ENCODE measurements at regions not wholly inside any gene's neighbourhood (a gene's known extent, or its start where the extent isn't known, plus 50 kb on each side); places are given as distances from the start of the nearest gene placed in this dataset.

DNA sequence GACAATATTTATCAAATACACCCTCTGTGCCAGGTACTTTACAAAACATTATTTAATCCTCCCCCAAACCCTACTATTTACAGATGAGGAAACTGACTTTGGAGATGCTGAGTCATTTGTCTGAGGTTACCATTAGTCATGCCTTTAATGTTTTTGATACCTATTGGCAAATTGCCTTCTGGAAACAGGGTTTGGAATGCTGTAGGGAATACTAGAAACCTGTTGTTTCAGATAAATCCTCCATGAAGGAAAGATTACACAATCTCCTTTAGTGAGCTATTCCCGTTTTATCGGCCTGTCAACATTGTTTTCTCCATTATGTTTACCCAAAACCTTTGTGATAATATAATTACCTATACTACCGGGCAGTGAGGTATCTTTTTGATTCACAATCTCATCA is 93.6 kb upstream of the ADGRF1 start (continued):
- TF ChIP-seq, protein P1, sequence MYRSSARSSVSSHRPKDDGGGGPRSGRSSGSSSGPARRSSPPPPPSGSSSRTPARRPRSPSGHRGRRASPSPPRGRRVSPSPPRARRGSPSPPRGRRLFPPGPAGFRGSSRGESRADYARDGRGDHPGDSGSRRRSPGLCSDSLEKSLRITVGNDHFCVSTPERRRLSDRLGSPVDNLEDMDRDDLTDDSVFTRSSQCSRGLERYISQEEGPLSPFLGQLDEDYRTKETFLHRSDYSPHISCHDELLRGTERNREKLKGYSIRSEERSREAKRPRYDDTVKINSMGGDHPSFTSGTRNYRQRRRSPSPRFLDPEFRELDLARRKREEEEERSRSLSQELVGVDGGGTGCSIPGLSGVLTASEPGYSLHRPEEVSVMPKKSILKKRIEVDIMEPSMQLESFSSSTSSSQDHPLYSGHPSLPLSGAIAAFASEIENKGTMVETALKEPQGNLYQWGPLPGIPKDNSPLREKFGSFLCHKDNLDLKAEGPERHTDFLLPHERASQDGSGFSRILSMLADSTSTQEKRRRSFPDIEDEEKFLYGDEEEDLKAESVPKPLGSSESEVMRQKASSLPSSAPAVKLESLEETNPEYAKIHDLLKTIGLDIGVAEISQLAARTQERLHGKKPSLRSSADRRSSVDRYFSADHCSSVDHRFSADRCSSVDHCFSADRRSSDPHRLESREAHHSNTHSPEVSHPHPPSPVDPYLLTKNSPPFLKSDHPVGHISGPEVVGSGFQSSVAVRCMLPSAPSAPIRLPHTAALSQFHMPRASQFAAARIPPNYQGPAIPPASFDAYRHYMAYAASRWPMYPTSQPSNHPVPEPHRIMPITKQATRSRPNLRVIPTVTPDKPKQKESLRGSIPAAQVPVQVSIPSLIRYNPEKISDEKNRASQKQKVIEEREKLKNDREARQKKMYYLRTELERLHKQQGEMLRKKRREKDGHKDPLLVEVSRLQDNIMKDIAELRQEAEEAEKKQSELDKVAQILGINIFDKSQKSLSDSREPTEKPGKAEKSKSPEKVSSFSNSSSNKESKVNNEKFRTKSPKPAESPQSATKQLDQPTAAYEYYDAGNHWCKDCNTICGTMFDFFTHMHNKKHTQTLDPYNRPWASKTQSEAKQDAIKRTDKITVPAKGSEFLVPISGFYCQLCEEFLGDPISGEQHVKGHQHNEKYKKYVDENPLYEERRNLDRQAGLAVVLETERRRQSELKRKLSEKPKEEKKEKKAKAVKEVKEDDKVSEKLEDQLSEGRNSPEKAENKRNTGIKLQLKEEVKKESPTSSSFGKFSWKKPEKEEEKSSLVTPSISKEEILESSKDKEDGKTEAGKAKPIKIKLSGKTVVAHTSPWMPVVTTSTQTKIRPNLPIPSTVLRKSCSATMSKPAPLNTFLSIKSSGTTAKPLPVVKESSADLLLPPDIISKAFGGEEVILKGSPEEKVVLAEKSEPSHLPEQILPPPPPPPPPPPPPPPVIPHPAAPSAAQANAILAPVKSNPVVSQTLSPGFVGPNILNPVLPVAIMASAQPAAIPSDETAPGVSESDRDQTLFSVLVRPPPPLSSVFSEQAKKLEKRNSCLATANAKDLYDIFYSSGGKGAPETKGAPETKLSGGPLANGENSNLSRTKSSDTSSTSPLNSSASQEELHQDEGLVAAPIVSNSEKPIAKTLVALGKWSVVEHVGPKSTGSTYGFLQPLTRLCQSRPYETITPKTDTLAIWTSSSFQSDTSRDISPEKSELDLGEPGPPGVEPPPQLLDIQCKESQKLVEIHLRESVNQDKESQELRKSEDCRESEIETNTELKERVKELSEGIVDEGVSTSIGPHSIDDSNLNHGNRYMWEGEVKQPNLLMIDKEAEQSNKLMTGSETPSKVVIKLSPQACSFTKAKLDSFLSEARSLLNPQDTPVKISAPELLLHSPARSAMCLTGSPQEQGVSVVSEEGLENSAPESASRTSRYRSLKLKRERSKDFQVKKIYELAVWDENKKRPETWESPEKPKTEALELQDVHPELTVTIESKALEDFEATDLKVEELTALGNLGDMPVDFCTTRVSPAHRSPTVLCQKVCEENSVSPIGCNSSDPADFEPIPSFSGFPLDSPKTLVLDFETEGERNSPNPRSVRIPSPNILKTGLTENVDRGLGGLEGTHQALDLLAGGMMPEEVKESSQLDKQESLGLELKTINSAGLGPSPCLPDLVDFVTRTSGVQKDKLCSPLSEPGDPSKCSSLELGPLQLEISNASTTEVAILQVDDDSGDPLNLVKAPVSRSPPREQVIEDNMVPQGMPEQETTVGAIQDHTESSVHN (IDR thresholded peaks at IDR 0.05; ENCODE audit: borderline replicate concordance in 1 of 2, low read depth in 1 of 2): peak in 1 of 2 experiments; percentile 59; a peak in 1 of 4 replicates
- TF ChIP-seq, protein P2, sequence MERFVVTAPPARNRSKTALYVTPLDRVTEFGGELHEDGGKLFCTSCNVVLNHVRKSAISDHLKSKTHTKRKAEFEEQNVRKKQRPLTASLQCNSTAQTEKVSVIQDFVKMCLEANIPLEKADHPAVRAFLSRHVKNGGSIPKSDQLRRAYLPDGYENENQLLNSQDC (CRISPR knock-in tag; IDR thresholded peaks at IDR 0.05): no peak
- TF ChIP-seq MTA3 (IDR thresholded peaks at IDR 0.05; ENCODE audit: borderline replicate concordance) (0 out of 2 replicates have a peak, but pooled peaks have one; percentile 60), ZNF3 (CRISPR knock-in tag; IDR thresholded peaks at IDR 0.05) (no peak), KAT8 (IDR thresholded peaks at IDR 0.05; ENCODE audit: low read depth) (no peak), ZNF586 (CRISPR knock-in tag; conservative IDR thresholded peaks at IDR 0.05) (no peak), MAFG (tag; conservative IDR thresholded peaks at IDR 0.05) (peak; percentile 93)
- TF ChIP-seq, protein P3, sequence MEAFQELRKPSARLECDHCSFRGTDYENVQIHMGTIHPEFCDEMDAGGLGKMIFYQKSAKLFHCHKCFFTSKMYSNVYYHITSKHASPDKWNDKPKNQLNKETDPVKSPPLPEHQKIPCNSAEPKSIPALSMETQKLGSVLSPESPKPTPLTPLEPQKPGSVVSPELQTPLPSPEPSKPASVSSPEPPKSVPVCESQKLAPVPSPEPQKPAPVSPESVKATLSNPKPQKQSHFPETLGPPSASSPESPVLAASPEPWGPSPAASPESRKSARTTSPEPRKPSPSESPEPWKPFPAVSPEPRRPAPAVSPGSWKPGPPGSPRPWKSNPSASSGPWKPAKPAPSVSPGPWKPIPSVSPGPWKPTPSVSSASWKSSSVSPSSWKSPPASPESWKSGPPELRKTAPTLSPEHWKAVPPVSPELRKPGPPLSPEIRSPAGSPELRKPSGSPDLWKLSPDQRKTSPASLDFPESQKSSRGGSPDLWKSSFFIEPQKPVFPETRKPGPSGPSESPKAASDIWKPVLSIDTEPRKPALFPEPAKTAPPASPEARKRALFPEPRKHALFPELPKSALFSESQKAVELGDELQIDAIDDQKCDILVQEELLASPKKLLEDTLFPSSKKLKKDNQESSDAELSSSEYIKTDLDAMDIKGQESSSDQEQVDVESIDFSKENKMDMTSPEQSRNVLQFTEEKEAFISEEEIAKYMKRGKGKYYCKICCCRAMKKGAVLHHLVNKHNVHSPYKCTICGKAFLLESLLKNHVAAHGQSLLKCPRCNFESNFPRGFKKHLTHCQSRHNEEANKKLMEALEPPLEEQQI (IDR thresholded peaks at IDR 0.05): 0 out of 2 replicates have a peak, but pooled peaks have one; percentile 33
- TF ChIP-seq, protein P4, sequence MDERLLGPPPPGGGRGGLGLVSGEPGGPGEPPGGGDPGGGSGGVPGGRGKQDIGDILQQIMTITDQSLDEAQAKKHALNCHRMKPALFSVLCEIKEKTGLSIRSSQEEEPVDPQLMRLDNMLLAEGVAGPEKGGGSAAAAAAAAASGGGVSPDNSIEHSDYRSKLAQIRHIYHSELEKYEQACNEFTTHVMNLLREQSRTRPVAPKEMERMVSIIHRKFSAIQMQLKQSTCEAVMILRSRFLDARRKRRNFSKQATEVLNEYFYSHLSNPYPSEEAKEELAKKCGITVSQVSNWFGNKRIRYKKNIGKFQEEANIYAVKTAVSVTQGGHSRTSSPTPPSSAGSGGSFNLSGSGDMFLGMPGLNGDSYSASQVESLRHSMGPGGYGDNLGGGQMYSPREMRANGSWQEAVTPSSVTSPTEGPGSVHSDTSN (CRISPR knock-in tag; IDR thresholded peaks at IDR 0.05; ENCODE audit: low read depth): no peak
- TF ChIP-seq, protein P4 (tag; conservative IDR thresholded peaks at IDR 0.05; ENCODE audit: low read depth): peak; percentile 30
